Spinal cord (tissue), 9 donors: ENCODE measurements at regions not wholly inside any gene's neighbourhood (a gene's known extent, or its start where the extent isn't known, plus 50 kb on each side); places are given as distances from the start of the nearest gene placed in this dataset.

Source experiments
- DNase-seq, 6 donors: peaks; one replicate each; pipeline versions ENCODE4 v3.0.0 to v3.0.0-alpha.2; 2013 to 2015; ENCODE audit warnings: low spot score in 6 of 6, low read depth in 4 of 6
- H3K27ac ChIP-seq: one replicate; pipeline ENCODE4 v1.5.1; 2013; ENCODE audit warnings: low read depth, low read length, control low read depth
- H3K27me3 ChIP-seq: one replicate; pipeline ENCODE4 v1.6.1; 2013; ENCODE audit warnings: low read length; ENCODE audit not compliant: control insufficient read depth, insufficient read depth
- H3K36me3 ChIP-seq: one replicate; pipeline ENCODE4 v1.6.1; 2013; ENCODE audit warnings: low read length; ENCODE audit not compliant: control insufficient read depth, insufficient read depth
- H3K4me1 ChIP-seq: one replicate; pipeline ENCODE4 v1.6.1; 2013; ENCODE audit warnings: low read length; ENCODE audit not compliant: control insufficient read depth, insufficient read depth
- H3K4me3 ChIP-seq: one replicate; pipeline ENCODE4 v1.5.1; 2013; ENCODE audit warnings: low read depth, low read length, control low read depth
- H3K9me3 ChIP-seq: one replicate; pipeline ENCODE4 v1.6.1; 2013; ENCODE audit warnings: low read length; ENCODE audit not compliant: control insufficient read depth, insufficient read depth
- WGBS: methylation state at CpG from one replicate; pipeline ENCODE4 v1.1.5; 2013; ENCODE audit warnings: missing lambda C conversion rate; ENCODE audit not compliant: insufficient coverage; 5-methylcytosine and 5-hydroxymethylcytosine counted together
- donor health status: healthy.

DNA sequence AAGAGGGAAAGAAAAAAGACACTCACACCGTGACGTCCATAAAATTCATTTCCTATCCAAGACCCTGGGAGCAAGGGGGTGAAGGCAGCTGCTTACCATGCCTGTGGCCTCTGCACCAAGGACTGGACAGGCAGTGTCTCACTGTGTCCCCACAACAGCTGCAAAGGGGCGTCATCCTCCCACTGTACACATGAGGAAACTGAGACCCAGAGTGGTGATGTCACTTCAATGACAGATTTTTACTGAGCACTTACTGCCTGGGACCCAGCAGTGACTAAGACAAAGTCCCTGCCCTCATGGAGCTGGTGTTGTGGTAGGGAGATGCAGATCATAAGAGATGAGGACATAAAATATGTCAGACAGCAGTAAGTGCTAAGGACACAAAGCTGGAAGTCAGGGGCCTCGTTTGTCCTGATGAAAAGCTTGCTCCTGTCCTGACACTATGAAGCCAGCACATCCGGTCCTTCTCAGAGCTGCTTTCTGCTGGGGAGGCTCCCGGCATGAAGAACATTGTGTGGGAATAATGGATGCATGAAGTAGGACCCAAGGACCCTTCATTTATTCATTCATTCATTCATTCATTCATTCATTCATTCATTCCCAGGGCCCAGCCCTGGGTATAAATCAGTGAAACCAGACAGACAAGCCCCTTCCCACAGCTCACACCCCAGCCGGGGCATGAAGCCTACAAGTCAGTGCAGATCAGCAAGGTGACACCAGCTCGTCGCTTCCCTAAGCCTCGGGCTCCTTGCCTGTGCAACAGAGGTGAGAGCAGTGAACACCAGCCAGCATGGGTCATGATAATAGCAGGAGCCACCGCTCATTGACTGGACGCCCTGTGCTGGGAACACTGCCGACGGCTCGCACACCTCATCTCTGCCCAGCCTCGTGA, 473.7 kb downstream of the MATN1 start:
- WGBS = 83% methylated on average over 11 of the region's 16 CpGs
- no peak overlapping the region for H3K4me3 ChIP-seq

DNA sequence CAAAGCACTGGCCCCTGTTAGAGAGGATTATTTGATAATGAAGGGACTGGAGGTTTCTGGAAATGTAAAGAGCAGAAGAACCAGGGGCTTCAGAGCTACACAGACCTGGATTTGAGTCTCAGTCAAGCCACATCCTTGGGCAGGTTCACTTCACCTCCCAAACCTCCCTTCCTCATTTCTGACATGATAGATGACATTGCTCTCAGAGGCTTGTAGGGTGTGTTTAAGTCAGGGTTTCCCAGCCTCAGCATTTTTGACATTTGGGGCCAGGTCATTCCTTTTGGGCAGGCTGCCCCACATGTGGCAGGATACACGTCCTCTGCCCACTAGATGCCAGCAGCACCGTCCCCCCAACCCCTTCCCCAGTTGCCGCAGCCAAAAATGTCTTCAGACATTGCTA, 474.6 kb downstream of the MATN1 start:
- H3K27ac ChIP-seq = no peak overlapping the region
- H3K9me3 ChIP-seq = no peaks in the 10 kb centered on the region
- no peak for DNase-seq
- no peaks in the 10 kb centered on the region for H3K4me1 ChIP-seq
- no peaks in the 10 kb centered on the region for H3K36me3 ChIP-seq
- H3K4me3 ChIP-seq = no peak overlapping the region
- WGBS = 71% methylated on average over 1 of the region's 3 CpGs
- H3K27me3 ChIP-seq = peaks cover 2% of the 10 kb centered on the region

More for the DNA sequence above, 473.7 kb downstream of the MATN1 start:
- Histone ChIP-seq H3K4me1 (no peaks in the 10 kb centered on the region), H3K9me3 (no peaks in the 10 kb centered on the region), H3K27me3 (peaks cover 2% of the 10 kb centered on the region), H3K36me3 (no peaks in the 10 kb centered on the region), H3K27ac (no peak overlapping the region)
- DNase-seq = no peak

DNA sequence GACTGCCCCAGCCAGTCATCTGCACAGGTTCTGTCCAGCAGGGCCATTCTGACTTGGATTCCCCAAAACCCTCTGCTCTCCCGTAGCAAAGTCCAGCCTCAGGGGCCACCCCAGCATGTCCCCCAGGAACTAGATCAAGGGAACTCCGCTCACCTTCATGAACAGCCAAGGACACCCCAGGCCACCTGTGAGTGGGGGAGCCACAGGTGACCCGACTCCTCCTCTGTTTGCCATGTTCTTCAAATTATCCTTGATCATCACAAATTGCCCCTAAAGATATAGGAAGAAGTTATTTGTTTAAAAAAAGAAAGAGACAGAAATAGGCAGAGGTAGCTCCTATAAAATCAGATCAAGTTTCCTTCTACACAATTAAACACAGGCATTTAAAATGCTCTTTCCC, 475.0 kb downstream of the MATN1 start:
- H3K4me1 ChIP-seq = no peaks in the 10 kb centered on the region
- 63% methylated on average over 1 of the region's 3 CpGs for WGBS
- H3K9me3 ChIP-seq = no peaks in the 10 kb centered on the region
- DNase-seq = no peak
- H3K36me3 ChIP-seq = no peaks in the 10 kb centered on the region
- no peak overlapping the region for H3K4me3 ChIP-seq
- H3K27me3 ChIP-seq = peaks cover 2% of the 10 kb centered on the region
- H3K27ac ChIP-seq = no peak overlapping the region

DNA sequence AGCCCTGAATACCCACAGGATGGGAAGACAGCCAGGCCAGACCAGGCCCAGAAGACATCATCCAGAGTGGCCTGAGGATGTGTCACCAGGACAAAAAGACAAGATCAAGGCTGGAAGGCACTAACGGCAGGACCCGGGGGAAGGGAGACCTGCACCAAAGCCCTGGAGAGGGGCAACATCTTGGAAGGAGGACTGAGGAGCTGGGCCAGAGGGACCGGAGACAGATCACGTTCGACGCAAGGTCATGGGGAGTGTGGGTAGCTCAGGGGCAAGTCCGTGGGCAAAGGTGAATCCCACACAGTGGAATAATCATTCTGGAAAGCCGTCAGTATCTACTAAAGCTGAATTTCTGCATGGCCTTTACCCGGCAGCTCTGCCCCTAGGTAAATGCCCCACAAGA, 478.6 kb downstream of the MATN1 start:
- Histone ChIP-seq H3K9me3 (no peaks in the 10 kb centered on the region), H3K4me3 (no peak overlapping the region), H3K27me3 (peaks cover 2% of the 10 kb centered on the region), H3K4me1 (peaks cover 3% of the 10 kb centered on the region), H3K27ac (no peak overlapping the region), H3K36me3 (no peaks in the 10 kb centered on the region)
- 94% methylated on average over 9 of the region's 9 CpGs for WGBS
- DNase-seq = no peak

DNA sequence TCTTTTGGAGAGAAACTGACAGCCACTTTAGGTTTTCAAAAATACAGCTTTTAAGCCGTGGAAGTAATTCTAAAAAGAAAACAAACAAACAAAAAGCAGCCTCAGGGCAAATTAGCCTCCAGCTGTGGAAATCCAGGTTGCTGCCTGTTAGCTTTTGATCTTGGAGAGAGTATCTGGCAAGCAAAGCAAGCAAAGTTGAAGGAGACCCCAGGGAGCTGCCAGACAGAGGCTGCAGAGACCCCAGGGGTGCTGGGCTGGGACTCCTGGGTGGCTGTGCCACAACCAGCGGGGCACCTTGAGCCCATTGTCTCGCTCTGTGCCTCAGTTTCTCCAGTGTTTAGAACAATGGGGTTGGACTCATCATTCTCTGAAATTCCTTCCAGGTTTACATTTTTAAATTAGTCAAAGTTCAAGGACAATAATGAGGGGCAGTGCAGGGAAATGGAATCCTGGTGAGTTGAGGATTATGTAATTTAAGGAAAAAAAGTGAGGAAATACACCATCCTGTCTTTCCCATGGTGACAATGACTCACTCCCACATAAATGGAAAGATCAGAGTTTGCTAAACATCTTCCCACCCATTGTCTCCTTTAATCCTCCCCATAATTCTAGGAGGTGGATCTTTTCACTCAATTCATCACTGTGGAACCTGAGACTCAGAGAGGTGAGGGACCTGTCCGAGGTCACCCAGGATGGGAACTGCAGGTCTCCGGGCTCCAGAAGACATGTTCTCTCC, 480.5 kb downstream of the MATN1 start:
- 60% methylated on average over 4 of the region's 5 CpGs for WGBS
- no peaks in the 10 kb centered on the region for H3K27me3 ChIP-seq

DNA sequence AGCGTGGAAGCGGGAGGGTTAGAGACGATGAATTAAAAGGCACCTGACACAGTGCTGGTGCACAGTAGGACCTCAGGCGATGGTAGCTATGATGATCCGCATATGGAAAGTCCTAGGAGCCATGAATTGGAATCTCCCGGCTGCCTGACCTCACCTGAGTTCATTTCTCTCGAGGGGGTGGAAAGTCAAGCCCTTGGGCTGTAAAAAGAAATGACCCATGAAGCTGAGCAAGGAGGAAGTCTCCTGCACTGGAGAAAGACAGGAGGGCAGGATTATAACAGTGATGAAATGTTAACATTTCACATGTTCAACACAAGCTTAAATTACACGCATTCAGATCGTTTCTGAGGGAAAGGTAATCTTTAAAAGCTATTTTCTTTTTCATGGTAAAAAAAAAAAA, 481.2 kb downstream of the MATN1 start:
- WGBS = 65% methylated on average over 6 of the region's 9 CpGs
- no peak for DNase-seq
- Histone ChIP-seq H3K27me3 (no peaks in the 10 kb centered on the region), H3K9me3 (no peaks in the 10 kb centered on the region), H3K36me3 (no peaks in the 10 kb centered on the region), H3K4me1 (peaks cover 3% of the 10 kb centered on the region), H3K4me3 (no peak overlapping the region), H3K27ac (no peak overlapping the region)

More for the DNA sequence above, 480.5 kb downstream of the MATN1 start:
- H3K4me1 ChIP-seq = peaks cover 3% of the 10 kb centered on the region
- no peaks in the 10 kb centered on the region for H3K9me3 ChIP-seq
- DNase-seq = peak in 1 of 6 donors; percentile 15
- H3K27ac ChIP-seq = no peak overlapping the region
- no peaks in the 10 kb centered on the region for H3K36me3 ChIP-seq
- H3K4me3 ChIP-seq = no peak overlapping the region

DNA sequence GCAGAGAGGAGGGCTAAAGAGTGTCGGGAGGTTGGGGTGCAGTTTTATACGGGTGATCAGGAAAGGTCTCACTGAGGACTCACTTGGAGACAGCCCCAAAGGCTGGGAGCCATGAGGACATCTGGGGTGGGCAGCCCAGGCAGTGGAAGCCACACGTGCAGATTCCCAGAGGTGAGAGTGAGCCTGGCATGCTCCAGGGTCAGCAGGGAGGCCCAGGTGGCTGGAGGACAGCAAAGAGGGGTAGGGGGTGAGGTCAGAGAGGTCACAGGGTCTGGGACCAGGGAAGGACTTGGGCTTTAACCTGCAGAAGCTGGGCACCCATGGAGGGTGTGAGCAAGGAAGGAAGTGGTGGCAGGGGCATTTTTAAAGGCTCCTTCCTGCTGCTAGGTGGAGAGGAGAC, 481.7 kb downstream of the MATN1 start:
- H3K4me1 ChIP-seq = peaks cover 3% of the 10 kb centered on the region
- no peak overlapping the region for H3K4me3 ChIP-seq
- H3K36me3 ChIP-seq = no peaks in the 10 kb centered on the region
- H3K9me3 ChIP-seq = no peaks in the 10 kb centered on the region
- DNase-seq = no peak
- H3K27ac ChIP-seq = no peak overlapping the region
- WGBS = 45% methylated on average over 3 of the region's 3 CpGs
- H3K27me3 ChIP-seq = no peaks in the 10 kb centered on the region

DNA sequence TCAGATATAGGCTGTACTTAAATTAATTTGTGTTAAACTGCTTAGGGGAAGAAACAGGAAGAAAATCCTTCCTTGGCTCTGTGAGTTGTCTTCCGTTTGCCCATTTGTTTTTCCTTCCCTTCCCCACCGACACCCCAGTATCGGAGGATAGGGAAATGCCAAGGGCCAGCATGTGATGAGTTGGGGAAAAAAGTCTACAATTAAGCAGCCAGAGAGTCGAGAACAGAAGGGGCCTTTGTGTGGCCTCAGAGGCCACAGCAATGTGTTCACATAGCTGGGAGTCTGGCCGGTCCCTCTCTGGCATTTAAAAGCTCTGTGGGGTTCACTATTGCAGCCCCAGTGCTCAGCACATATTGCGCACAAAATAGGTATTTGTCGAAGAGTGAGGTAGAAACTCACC, 489.3 kb downstream of the MATN1 start:
- DNase-seq = no peak
- H3K9me3 ChIP-seq = no peaks in the 10 kb centered on the region
- no peaks in the 10 kb centered on the region for H3K36me3 ChIP-seq
- no peak overlapping the region for H3K27ac ChIP-seq
- WGBS = 55% methylated on average over 3 of the region's 7 CpGs
- H3K4me1 ChIP-seq = peaks cover 3% of the 10 kb centered on the region
- no peak overlapping the region for H3K4me3 ChIP-seq
- H3K27me3 ChIP-seq = no peaks in the 10 kb centered on the region

DNA sequence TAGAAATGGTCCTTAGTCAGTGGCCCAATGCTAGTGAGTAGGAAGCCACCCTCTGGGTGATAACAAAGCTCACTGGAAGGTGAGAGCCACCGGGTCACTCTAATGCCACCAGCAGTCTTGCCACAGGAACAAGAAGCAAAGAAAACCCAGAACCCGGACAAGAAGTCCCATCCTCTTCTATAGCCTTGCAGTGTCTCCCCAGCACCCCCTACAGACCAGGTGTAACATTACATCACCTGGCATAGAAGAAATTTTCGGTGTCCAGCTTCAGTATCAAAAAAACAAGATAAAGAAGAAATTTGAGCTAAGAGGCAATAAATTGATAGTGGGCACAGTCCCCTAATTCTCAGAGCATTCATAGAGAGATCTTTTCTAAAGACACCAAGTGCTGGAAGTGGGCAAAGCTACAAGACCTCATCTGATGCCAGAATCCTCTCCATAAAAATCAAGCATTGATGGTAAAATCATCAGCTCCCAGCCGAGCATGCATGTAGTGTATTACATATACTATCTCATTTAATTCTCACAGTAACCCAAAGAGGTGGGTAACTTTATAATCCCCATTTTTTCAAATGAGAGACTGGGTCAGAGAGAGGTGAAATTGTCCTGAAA, 491.0 kb downstream of the MATN1 start:
- Histone ChIP-seq H3K9me3 (no peaks in the 10 kb centered on the region), H3K27me3 (no peaks in the 10 kb centered on the region), H3K4me1 (peaks cover 3% of the 10 kb centered on the region), H3K27ac (no peak overlapping the region), H3K36me3 (no peaks in the 10 kb centered on the region), H3K4me3 (no peak overlapping the region)
- no peak for DNase-seq
- 0% methylated on average over 1 of the region's 4 CpGs for WGBS
